HCT116 (cell line): ENCODE measurements at regions not wholly inside any gene's neighbourhood (a gene's known extent, or its start where the extent isn't known, plus 50 kb on each side); places are given as distances from the start of the nearest gene placed in this dataset.

Experiments used
- ATAC-seq: fragments of 200-7000 bp; cut with Tn5 transposase; 2 replicates; pipeline ENCODE4 v1.9.1; 2020; ENCODE audit warnings: mild to moderate bottlenecking, moderate library complexity
- BruUV-seq: library from RNA; stranded (reverse); fragments of 400-500 nt; replicated peaks from 2 replicates; lab custom pipeline; 2021; lab: Mats Ljungman, UMichigan
- CTCF ChIA-PET: fragments of 300-600 bp; sonication (Branson Sonifier 250); formaldehyde crosslinking; loops from one replicate; lab custom pipeline; 2021; ENCODE audit warnings: antibody characterized with exemption; lab: Charles Lee
- POLR2A ChIA-PET: fragments of 300-600, 350-600 bp; sonication (Branson Sonifier 250); formaldehyde crosslinking; loops from one replicate; lab custom pipeline; 2021; ENCODE audit warnings: antibody characterized with exemption; lab: Charles Lee
- RAD21 ChIA-PET, 2 experiments: fragments of 300-600 bp; sonication (Branson Sonifier 250); formaldehyde crosslinking; loops; one replicate each; lab custom pipeline; 2023; ENCODE audit warnings: low total read pairs in 2 of 2; ENCODE audit not compliant: uncharacterized antibody in 2 of 2, unreplicated experiment in 2 of 2, low non-redundant PET in 1 of 2; lab: Charles Lee
- DNase-seq: peaks from one replicate; pipeline ENCODE4 v3.0.0-alpha.2; 2010; ENCODE audit warnings: low read depth, low spot score
- H2AFZ ChIP-seq: fragments of 200-600 bp; shearing (Covaris generic), sonication (generic); 2 replicates; pipeline ENCODE4 v1.6.1; 2017; ENCODE audit warnings: low read depth, mixed run types, mixed read lengths, antibody characterized with exemption, low read length; ENCODE audit not compliant: poor library complexity, severe bottlenecking
- H3K27ac ChIP-seq: 2 replicates; pipeline ENCODE4 v1.5.1; 2012; ENCODE audit warnings: low read depth, low read length
- H3K27me3 ChIP-seq: fragments of 200-600 bp; sonication (generic); 2 replicates; pipeline ENCODE4 v1.6.1; 2016; ENCODE audit warnings: mixed run types, low read length, mixed read lengths; ENCODE audit not compliant: insufficient read depth
- H3K36me3 ChIP-seq, 2 experiments: fragments of 200-500 bp in 1 of 2; fragments of 200-600 bp in 1 of 2; sonication (Bioruptor generic) in 1 of 2; sonication (generic) in 1 of 2; 2 replicates each; pipeline versions ENCODE4 v1.5.1 to v1.6.1; 2014 to 2016; ENCODE audit warnings: low read length in 2 of 2, inconsistent platforms in 1 of 2, mixed read lengths in 1 of 2, mixed run types in 1 of 2; ENCODE audit not compliant: insufficient read depth in 2 of 2, control insufficient read depth in 1 of 2
- H3K4me1 ChIP-seq, 2 experiments: fragments of 200-600 bp in 1 of 2; sonication (generic) in 1 of 2; 2 replicates each; pipeline versions ENCODE4 v1.5.1 to v1.6.1; 2012 to 2017; ENCODE audit warnings: low read length in 2 of 2, inconsistent platforms in 1 of 2, mild to moderate bottlenecking in 1 of 2, mixed read lengths in 1 of 2, mixed run types in 1 of 2, moderate library complexity in 1 of 2; ENCODE audit not compliant: insufficient read depth in 2 of 2, control insufficient read depth in 1 of 2
- H3K4me2 ChIP-seq: fragments of 200-600 bp; sonication (generic); 2 replicates; pipeline ENCODE4 v1.6.1; 2017; ENCODE audit warnings: mixed run types, low read length, mixed read lengths
- H3K4me3 ChIP-seq, 2 experiments: fragments of 200-600 bp in 1 of 2; sonication (generic) in 1 of 2; replicated peaks in 1 of 2; 2 replicates each; pipeline ENCODE4 v1.5.1; 2011 to 2016; ENCODE audit warnings: low read length in 2 of 2, control low read depth in 1 of 2, low read depth in 1 of 2, mild to moderate bottlenecking in 1 of 2, mixed read lengths in 1 of 2, mixed run types in 1 of 2
- H3K79me2 ChIP-seq: fragments of 200-600 bp; sonication (generic); 2 replicates; pipeline ENCODE4 v1.6.1; 2017; ENCODE audit warnings: mild to moderate bottlenecking, mixed run types, low read length, moderate library complexity, mixed read lengths; ENCODE audit not compliant: insufficient read depth
- H3K9ac ChIP-seq: fragments of 200-600 bp; sonication (generic); 2 replicates; pipeline ENCODE4 v1.6.1; 2016; ENCODE audit warnings: low read length, mixed read lengths
- H3K9me2 ChIP-seq: fragments of 200-600 bp; sonication (generic), shearing (Covaris generic); 2 replicates; pipeline ENCODE4 v1.6.1; 2017; ENCODE audit warnings: mixed run types, mild to moderate bottlenecking, moderate library complexity; ENCODE audit not compliant: insufficient read depth
- H3K9me3 ChIP-seq, 2 experiments: fragments of 200-500 bp in 1 of 2; fragments of 200-600 bp in 1 of 2; sonication (Bioruptor generic) in 1 of 2; sonication (generic) in 1 of 2; 2 replicates each; pipeline ENCODE4 v1.6.1; 2014 to 2017; ENCODE audit warnings: low read length in 2 of 2, mixed read lengths in 2 of 2, inconsistent platforms in 1 of 2, low read depth in 1 of 2, mild to moderate bottlenecking in 1 of 2, mixed run types in 1 of 2, moderate library complexity in 1 of 2; ENCODE audit not compliant: control insufficient read depth in 1 of 2, insufficient read depth in 1 of 2
- H4K20me1 ChIP-seq: fragments of 200-600 bp; sonication (generic), shearing (Covaris generic); 2 replicates; pipeline ENCODE4 v1.6.1; 2017; ENCODE audit warnings: mixed run types, mild to moderate bottlenecking, moderate library complexity; ENCODE audit not compliant: insufficient read depth
- CBX3 ChIP-seq: IDR thresholded peaks from 2 replicates; pipeline ENCODE4 v1.6.1; 2012; ENCODE audit warnings: low read depth
- EGR1 ChIP-seq: IDR thresholded peaks from 2 replicates; pipeline ENCODE4 v1.6.1; 2012; ENCODE audit warnings: low read depth
- ELF1 ChIP-seq: IDR thresholded peaks from 2 replicates; pipeline ENCODE4 v1.6.1; 2012; ENCODE audit warnings: low read depth, borderline replicate concordance
- EZH2 ChIP-seq: fragments of 200-600 bp; sonication (generic); IDR thresholded peaks from 2 replicates; pipeline ENCODE4 v1.6.1; 2017; ENCODE audit warnings: antibody characterized with exemption, mixed run types
- EZH2phosphoT487 ChIP-seq: fragments of 200-600 bp; IDR thresholded peaks from 2 replicates; pipeline ENCODE4 v1.6.1; 2018; ENCODE audit warnings: antibody characterized with exemption, borderline replicate concordance
- FOSL1 ChIP-seq: IDR thresholded peaks from 2 replicates; pipeline ENCODE4 v1.6.1; 2012; ENCODE audit warnings: low read depth
- JUND ChIP-seq: IDR thresholded peaks from 2 replicates; pipeline ENCODE4 v1.6.1; 2012
- MAX ChIP-seq: IDR thresholded peaks from 2 replicates; pipeline ENCODE4 v1.6.1; 2012
- POLR2A ChIP-seq: IDR thresholded peaks from 2 replicates; pipeline ENCODE4 v1.7.0; 2011; ENCODE audit warnings: borderline replicate concordance; ENCODE audit not compliant: insufficient read depth, insufficient read length; ENCODE audit errors: extremely low read depth
- SIN3A ChIP-seq: IDR thresholded peaks from 2 replicates; pipeline ENCODE4 v1.6.1; 2012; ENCODE audit warnings: low read depth
- SP1 ChIP-seq: IDR thresholded peaks from 2 replicates; pipeline ENCODE4 v1.6.1; 2012; ENCODE audit warnings: low read depth
- SRF ChIP-seq: IDR thresholded peaks from 2 replicates; pipeline ENCODE4 v1.6.1; 2012; ENCODE audit warnings: low read depth
- TCF7L2 ChIP-seq: IDR thresholded peaks from 2 replicates; pipeline ENCODE4 v1.7.0; 2011; ENCODE audit warnings: borderline replicate concordance, inconsistent platforms; ENCODE audit not compliant: insufficient read depth, insufficient read length; ENCODE audit errors: extremely low read depth
- YY1 ChIP-seq: IDR thresholded peaks from 2 replicates; pipeline ENCODE4 v1.6.1; 2011; ENCODE audit warnings: low read length, low read depth, moderate library complexity, mild to moderate bottlenecking; ENCODE audit not compliant: insufficient replicate concordance; ENCODE audit errors: extremely low read depth
- ZFX ChIP-seq: fragments of 450-650 bp; IDR thresholded peaks from 2 replicates; pipeline ENCODE4 v1.6.1; 2017
- ZNF274 ChIP-seq: fragments of 200-500 bp; sonication (Bioruptor generic); IDR thresholded peaks from 2 replicates; pipeline ENCODE4 v1.6.1; 2014; ENCODE audit warnings: mild to moderate bottlenecking, low read depth, low read length, inconsistent platforms
- intact Hi-C: fragments of 100-400 bp; cut with micrococcal nuclease; formaldehyde crosslinking; loops from 2 replicates; pipeline ENCODE4 v1.10.0; 2022
- TF ChIP-seq, protein P1 (sequence below), 3 experiments: fragments of 200-600 bp in 1 of 3; sonication (generic) in 1 of 3; IDR thresholded peaks in 2 of 3; conservative IDR thresholded peaks in 1 of 3; 2 replicates each; pipeline ENCODE4 v1.5.1; 2012 to 2017; ENCODE audit warnings: low read depth in 2 of 3, low read length in 2 of 3, antibody characterized with exemption in 1 of 3, borderline replicate concordance in 1 of 3, control low read depth in 1 of 3, mild to moderate bottlenecking in 1 of 3, mixed read lengths in 1 of 3, mixed run types in 1 of 3, moderate library complexity in 1 of 3; ENCODE audit not compliant: insufficient read depth in 1 of 3
- TF ChIP-seq, protein P2 (sequence below): IDR thresholded peaks from 2 replicates; pipeline ENCODE4 v1.6.1; 2011; ENCODE audit warnings: mild to moderate bottlenecking, low read length, moderate library complexity; ENCODE audit not compliant: insufficient replicate concordance; ENCODE audit errors: extremely low read depth
- TF ChIP-seq, protein P3 (sequence below): IDR thresholded peaks from 2 replicates; pipeline ENCODE4 v1.6.1; 2012
- TF ChIP-seq, protein P4 (sequence below): IDR thresholded peaks from 2 replicates; pipeline ENCODE4 v1.6.1; 2012; ENCODE audit warnings: low read depth

- Histone ChIP-seq H3K4me1 (peaks cover 16 to 25% of the 10 kb centered on the region in 2 experiments), H3K79me2 (no peaks in the 10 kb centered on the region), H3K9ac (no peak overlapping the region), H3K27me3 (peaks cover 17% of the 10 kb centered on the region), H3K9me2 (no peaks in the 10 kb centered on the region; the same call in 1 of the 2 replicates), H3K9me3 (no peaks in the 10 kb centered on the region), H4K20me1 (no peaks in the 10 kb centered on the region), H2AFZ (no peak overlapping the region), H3K27ac (no peak overlapping the region), H3K4me3 (no peak overlapping the region), H3K36me3 (no peaks in the 10 kb centered on the region), H3K4me2 (no peak overlapping the region)
- DNase-seq = no peak
- ATAC-seq = no peak
- CTCF ChIA-PET = no interaction called here
- BruUV-seq = no TSS peak
- TF ChIP-seq, protein P1, sequence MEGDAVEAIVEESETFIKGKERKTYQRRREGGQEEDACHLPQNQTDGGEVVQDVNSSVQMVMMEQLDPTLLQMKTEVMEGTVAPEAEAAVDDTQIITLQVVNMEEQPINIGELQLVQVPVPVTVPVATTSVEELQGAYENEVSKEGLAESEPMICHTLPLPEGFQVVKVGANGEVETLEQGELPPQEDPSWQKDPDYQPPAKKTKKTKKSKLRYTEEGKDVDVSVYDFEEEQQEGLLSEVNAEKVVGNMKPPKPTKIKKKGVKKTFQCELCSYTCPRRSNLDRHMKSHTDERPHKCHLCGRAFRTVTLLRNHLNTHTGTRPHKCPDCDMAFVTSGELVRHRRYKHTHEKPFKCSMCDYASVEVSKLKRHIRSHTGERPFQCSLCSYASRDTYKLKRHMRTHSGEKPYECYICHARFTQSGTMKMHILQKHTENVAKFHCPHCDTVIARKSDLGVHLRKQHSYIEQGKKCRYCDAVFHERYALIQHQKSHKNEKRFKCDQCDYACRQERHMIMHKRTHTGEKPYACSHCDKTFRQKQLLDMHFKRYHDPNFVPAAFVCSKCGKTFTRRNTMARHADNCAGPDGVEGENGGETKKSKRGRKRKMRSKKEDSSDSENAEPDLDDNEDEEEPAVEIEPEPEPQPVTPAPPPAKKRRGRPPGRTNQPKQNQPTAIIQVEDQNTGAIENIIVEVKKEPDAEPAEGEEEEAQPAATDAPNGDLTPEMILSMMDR (IDR thresholded peaks at IDR 0.05 in 2 of 3, conservative IDR thresholded peaks at IDR 0.05 in 1 of 3; ENCODE audit: borderline replicate concordance in 1 of 3, insufficient read depth in 1 of 3, low read depth in 2 of 3, low read length in 2 of 3) = no peak
- TF ChIP-seq ELF1 = no peak
- TF ChIP-seq MAX = no peak
- TF ChIP-seq CBX3 = no peak
- TF ChIP-seq EGR1 = no peak
- TF ChIP-seq TCF7L2 = no peak
- TF ChIP-seq ZFX = no peak
- TF ChIP-seq, protein P2, sequence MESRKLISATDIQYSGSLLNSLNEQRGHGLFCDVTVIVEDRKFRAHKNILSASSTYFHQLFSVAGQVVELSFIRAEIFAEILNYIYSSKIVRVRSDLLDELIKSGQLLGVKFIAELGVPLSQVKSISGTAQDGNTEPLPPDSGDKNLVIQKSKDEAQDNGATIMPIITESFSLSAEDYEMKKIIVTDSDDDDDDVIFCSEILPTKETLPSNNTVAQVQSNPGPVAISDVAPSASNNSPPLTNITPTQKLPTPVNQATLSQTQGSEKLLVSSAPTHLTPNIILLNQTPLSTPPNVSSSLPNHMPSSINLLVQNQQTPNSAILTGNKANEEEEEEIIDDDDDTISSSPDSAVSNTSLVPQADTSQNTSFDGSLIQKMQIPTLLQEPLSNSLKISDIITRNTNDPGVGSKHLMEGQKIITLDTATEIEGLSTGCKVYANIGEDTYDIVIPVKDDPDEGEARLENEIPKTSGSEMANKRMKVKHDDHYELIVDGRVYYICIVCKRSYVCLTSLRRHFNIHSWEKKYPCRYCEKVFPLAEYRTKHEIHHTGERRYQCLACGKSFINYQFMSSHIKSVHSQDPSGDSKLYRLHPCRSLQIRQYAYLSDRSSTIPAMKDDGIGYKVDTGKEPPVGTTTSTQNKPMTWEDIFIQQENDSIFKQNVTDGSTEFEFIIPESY = no peak
- TF ChIP-seq JUND = no peak
- TF ChIP-seq, protein P3, sequence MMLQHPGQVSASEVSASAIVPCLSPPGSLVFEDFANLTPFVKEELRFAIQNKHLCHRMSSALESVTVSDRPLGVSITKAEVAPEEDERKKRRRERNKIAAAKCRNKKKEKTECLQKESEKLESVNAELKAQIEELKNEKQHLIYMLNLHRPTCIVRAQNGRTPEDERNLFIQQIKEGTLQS = no peak
- TF ChIP-seq POLR2A = no peak
- no peak for TF ChIP-seq EZH2phosphoT487
- no peak for TF ChIP-seq SP1
- no peak for TF ChIP-seq YY1
- no peak for TF ChIP-seq FOSL1
- TF ChIP-seq SIN3A = no peak
- no peak for TF ChIP-seq ZNF274
- TF ChIP-seq EZH2 = no peak
- no peak for TF ChIP-seq SRF
- TF ChIP-seq, protein P4, sequence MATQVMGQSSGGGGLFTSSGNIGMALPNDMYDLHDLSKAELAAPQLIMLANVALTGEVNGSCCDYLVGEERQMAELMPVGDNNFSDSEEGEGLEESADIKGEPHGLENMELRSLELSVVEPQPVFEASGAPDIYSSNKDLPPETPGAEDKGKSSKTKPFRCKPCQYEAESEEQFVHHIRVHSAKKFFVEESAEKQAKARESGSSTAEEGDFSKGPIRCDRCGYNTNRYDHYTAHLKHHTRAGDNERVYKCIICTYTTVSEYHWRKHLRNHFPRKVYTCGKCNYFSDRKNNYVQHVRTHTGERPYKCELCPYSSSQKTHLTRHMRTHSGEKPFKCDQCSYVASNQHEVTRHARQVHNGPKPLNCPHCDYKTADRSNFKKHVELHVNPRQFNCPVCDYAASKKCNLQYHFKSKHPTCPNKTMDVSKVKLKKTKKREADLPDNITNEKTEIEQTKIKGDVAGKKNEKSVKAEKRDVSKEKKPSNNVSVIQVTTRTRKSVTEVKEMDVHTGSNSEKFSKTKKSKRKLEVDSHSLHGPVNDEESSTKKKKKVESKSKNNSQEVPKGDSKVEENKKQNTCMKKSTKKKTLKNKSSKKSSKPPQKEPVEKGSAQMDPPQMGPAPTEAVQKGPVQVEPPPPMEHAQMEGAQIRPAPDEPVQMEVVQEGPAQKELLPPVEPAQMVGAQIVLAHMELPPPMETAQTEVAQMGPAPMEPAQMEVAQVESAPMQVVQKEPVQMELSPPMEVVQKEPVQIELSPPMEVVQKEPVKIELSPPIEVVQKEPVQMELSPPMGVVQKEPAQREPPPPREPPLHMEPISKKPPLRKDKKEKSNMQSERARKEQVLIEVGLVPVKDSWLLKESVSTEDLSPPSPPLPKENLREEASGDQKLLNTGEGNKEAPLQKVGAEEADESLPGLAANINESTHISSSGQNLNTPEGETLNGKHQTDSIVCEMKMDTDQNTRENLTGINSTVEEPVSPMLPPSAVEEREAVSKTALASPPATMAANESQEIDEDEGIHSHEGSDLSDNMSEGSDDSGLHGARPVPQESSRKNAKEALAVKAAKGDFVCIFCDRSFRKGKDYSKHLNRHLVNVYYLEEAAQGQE = no peak
- RAD21 ChIA-PET = no interaction called here
- intact Hi-C loops = no loop called here
- POLR2A ChIA-PET = no interaction called here
Measured at GRCh38 chr7:128165927-128166420, 75.1 kb upstream of the LEP start.
